ENCODE measurements at regions not wholly inside any gene's neighbourhood (a gene's known extent, or its start where the extent isn't known, plus 50 kb on each side); places are given as distances from the start of the nearest gene placed in this dataset.
"Not testable (repeated sequence)": the region's sequence is repeated elsewhere in the genome, so short reads cannot be mapped to it uniquely, and the experiment has no call there.

DNA sequence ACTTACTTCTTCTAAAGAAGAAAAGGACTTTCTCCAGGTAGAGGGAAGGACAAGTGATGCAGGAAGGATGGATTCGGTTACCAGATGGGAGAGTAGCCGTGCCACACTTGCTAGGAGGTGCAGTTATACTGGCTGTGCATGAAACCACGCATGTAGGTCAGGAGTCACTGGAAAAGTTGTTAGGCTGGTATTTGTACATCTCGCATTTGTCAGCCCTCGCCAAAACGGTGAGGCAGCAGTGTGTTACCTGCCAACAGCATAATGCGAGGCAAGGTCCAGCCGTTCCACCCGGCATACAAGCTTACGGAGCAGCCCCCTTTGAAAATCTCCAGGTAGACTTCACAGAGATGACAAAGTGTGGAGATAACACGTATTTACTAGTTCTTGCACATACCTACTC is 74.5 kb downstream of the DAPL1 start:
- ATAC-seq (ENCODE audit: low read depth); H3K9me3 Mint-ChIP-seq (ENCODE audit: insufficient read depth); H3K4me1 ChIP-seq (ENCODE audit: control insufficient read depth in 2 of 2, insufficient read depth in 2 of 2, low read length in 2 of 2); H3K9ac ChIP-seq (ENCODE audit: low read length); H3K79me2 ChIP-seq (ENCODE audit: control insufficient read depth, insufficient read depth, low read length); CTCF ChIA-PET; H3K4me2 ChIP-seq (replicated peaks; ENCODE audit: low read depth, low read length, poor library complexity, severe bottlenecking); H3K4me3 Mint-ChIP-seq; DNase-seq; H3K27me3 ChIP-seq (replicated peaks in 1 of 4; ENCODE audit: control extremely low read depth in 1 of 4, control insufficient read depth in 3 of 4, insufficient read depth in 4 of 4, low read length in 3 of 4); H2AFZ ChIP-seq (ENCODE audit: insufficient read depth, low read depth, low read length, poor library complexity, severe bottlenecking); H3K9me3 ChIP-seq (ENCODE audit: control extremely low read depth in 1 of 3, control insufficient read depth in 2 of 3, insufficient read depth in 1 of 3, low read length in 2 of 3); POLR2A ChIA-PET; H3K36me3 ChIP-seq (replicated peaks in 1 of 2; ENCODE audit: control extremely low read depth in 1 of 2, control insufficient read depth in 1 of 2, extremely low read depth in 1 of 2, insufficient read depth in 2 of 2, low read length in 1 of 2); H4K20me1 ChIP-seq (ENCODE audit: control insufficient read depth, insufficient read depth, low read length, poor library complexity, severe bottlenecking); H3K4me1 Mint-ChIP-seq; H3K27me3 Mint-ChIP-seq; H3K27ac Mint-ChIP-seq; H3K27ac ChIP-seq (ENCODE audit: low read length in 2 of 2); intact Hi-C loops (cut with micrococcal nuclease); H3K4me3 ChIP-seq (ENCODE audit: control extremely low read depth in 1 of 5, extremely low read depth in 1 of 5, insufficient read depth in 1 of 5, low read depth in 2 of 5, low read length in 4 of 5): not testable (repeated sequence)
- WGBS (ENCODE audit: insufficient coverage) = 87% methylated on average over 7 of the region's 11 CpGs

DNA sequence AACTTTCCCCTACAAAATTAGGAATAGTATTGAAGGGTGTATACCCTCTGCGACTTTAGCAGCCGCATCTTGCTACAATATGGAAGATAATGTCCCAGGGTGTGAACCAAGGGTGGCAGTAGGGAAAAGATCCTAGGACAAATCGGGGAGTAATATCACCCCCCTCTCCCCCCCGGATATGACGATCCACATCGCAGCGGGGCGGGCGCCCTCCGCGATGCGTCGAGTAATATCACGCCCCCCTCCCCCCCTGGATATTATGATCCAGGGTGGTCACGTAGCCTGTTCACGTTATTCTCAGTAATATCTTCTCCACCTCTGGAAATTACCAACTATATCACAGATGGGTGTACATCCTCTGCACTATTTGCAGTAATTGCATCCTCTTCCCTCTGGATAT is 82.9 kb downstream of the DAPL1 start:
- intact Hi-C loops (cut with micrococcal nuclease) = no loop called here
- no peaks in the 10 kb centered on the region for H3K79me2 ChIP-seq (ENCODE audit: control insufficient read depth, insufficient read depth, low read length)
- H3K27me3 Mint-ChIP-seq = no peaks in the 10 kb centered on the region
- H2AFZ ChIP-seq (ENCODE audit: insufficient read depth, low read depth, low read length, poor library complexity, severe bottlenecking) = no peak overlapping the region
- H3K27ac Mint-ChIP-seq = no peak overlapping the region
- no peaks in the 10 kb centered on the region for H3K36me3 ChIP-seq (replicated peaks in 1 of 2; ENCODE audit: control extremely low read depth in 1 of 2, control insufficient read depth in 1 of 2, extremely low read depth in 1 of 2, insufficient read depth in 2 of 2, low read length in 1 of 2)
- no peaks in the 10 kb centered on the region for H3K9me3 Mint-ChIP-seq (ENCODE audit: insufficient read depth)
- H3K4me1 Mint-ChIP-seq = no peaks in the 10 kb centered on the region
- no peak overlapping the region for H3K4me3 ChIP-seq (ENCODE audit: control extremely low read depth in 1 of 5, extremely low read depth in 1 of 5, insufficient read depth in 1 of 5, low read depth in 2 of 5, low read length in 4 of 5)
- DNase-seq (no peak), ATAC-seq (ENCODE audit: low read depth) (no peak)
- H4K20me1 ChIP-seq (ENCODE audit: control insufficient read depth, insufficient read depth, low read length, poor library complexity, severe bottlenecking) = no peaks in the 10 kb centered on the region
- H3K4me2 ChIP-seq (replicated peaks; ENCODE audit: low read depth, low read length, poor library complexity, severe bottlenecking) = no peak overlapping the region
- no peaks in the 10 kb centered on the region for H3K4me1 ChIP-seq (ENCODE audit: control insufficient read depth in 2 of 2, insufficient read depth in 2 of 2, low read length in 2 of 2)
- CTCF ChIA-PET = no interaction called here
- H3K27ac ChIP-seq (ENCODE audit: low read length in 2 of 2) = no peak overlapping the region
- H3K4me3 Mint-ChIP-seq = no peak overlapping the region
- TF ChIP-seq, protein P1, sequence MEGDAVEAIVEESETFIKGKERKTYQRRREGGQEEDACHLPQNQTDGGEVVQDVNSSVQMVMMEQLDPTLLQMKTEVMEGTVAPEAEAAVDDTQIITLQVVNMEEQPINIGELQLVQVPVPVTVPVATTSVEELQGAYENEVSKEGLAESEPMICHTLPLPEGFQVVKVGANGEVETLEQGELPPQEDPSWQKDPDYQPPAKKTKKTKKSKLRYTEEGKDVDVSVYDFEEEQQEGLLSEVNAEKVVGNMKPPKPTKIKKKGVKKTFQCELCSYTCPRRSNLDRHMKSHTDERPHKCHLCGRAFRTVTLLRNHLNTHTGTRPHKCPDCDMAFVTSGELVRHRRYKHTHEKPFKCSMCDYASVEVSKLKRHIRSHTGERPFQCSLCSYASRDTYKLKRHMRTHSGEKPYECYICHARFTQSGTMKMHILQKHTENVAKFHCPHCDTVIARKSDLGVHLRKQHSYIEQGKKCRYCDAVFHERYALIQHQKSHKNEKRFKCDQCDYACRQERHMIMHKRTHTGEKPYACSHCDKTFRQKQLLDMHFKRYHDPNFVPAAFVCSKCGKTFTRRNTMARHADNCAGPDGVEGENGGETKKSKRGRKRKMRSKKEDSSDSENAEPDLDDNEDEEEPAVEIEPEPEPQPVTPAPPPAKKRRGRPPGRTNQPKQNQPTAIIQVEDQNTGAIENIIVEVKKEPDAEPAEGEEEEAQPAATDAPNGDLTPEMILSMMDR (IDR thresholded peaks at IDR 0.05) = no peak
- no peak for TF ChIP-seq EZH2 (IDR thresholded peaks at IDR 0.05; ENCODE audit: borderline replicate concordance, insufficient read depth, low read depth, low read length, poor library complexity, severe bottlenecking)
- no peaks in the 10 kb centered on the region for H3K9me3 ChIP-seq (ENCODE audit: control extremely low read depth in 1 of 3, control insufficient read depth in 2 of 3, insufficient read depth in 1 of 3, low read length in 2 of 3)
- H3K27me3 ChIP-seq (replicated peaks in 1 of 4; ENCODE audit: control extremely low read depth in 1 of 4, control insufficient read depth in 3 of 4, insufficient read depth in 4 of 4, low read length in 3 of 4) = no peaks in the 10 kb centered on the region
- WGBS (ENCODE audit: insufficient coverage) = no CpG with 5 or more reads among the region's 16 CpGs
- POLR2A ChIA-PET = no interaction called here
- H3K9ac ChIP-seq (ENCODE audit: low read length) = no peak overlapping the region

Data from B cell (primary cell).